HL-60 (cell line): ENCODE measurements at regions not wholly inside any gene's neighbourhood (a gene's known extent, or its start where the extent isn't known, plus 50 kb on each side); places are given as distances from the start of the nearest gene placed in this dataset.

Experiments
- POLR2AphosphoS5 ChIP-seq: IDR thresholded peaks from 2 replicates; pipeline ENCODE4 v1.6.1; 2012; ENCODE audit warnings: low read depth
- TF ChIP-seq, protein P1 (sequence below): IDR thresholded peaks from one replicate; pipeline ENCODE4 v1.5.1; 2011; ENCODE audit warnings: low read length, control low read depth, inconsistent platforms; ENCODE audit not compliant: insufficient read depth
- TF ChIP-seq, protein P2 (sequence below): IDR thresholded peaks from 2 replicates; pipeline ENCODE4 v1.6.1; 2012; ENCODE audit warnings: low read depth; ENCODE audit not compliant: insufficient replicate concordance

DNA sequence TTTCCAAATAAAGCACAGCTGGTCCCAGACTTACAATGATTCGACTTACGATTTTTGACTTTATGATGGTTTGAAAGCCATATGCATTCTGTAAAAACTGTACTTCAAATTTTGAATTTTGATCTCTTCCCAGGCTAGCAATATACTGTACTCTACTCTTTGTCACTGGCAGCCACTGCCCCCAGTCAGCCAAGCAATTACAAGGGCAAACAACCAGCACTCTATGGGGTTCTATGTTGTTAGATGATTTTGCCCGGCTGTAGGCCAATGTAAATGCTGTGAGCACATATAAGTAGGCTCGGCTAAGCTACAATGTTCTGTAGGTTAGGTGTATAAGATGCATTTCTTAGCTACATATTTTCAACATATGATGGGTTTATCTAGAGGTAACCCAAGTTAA is 217.3 kb downstream of the RAB38 start:
- TF ChIP-seq, protein P1, sequence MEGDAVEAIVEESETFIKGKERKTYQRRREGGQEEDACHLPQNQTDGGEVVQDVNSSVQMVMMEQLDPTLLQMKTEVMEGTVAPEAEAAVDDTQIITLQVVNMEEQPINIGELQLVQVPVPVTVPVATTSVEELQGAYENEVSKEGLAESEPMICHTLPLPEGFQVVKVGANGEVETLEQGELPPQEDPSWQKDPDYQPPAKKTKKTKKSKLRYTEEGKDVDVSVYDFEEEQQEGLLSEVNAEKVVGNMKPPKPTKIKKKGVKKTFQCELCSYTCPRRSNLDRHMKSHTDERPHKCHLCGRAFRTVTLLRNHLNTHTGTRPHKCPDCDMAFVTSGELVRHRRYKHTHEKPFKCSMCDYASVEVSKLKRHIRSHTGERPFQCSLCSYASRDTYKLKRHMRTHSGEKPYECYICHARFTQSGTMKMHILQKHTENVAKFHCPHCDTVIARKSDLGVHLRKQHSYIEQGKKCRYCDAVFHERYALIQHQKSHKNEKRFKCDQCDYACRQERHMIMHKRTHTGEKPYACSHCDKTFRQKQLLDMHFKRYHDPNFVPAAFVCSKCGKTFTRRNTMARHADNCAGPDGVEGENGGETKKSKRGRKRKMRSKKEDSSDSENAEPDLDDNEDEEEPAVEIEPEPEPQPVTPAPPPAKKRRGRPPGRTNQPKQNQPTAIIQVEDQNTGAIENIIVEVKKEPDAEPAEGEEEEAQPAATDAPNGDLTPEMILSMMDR: no peak
- TF ChIP-seq, protein P2, sequence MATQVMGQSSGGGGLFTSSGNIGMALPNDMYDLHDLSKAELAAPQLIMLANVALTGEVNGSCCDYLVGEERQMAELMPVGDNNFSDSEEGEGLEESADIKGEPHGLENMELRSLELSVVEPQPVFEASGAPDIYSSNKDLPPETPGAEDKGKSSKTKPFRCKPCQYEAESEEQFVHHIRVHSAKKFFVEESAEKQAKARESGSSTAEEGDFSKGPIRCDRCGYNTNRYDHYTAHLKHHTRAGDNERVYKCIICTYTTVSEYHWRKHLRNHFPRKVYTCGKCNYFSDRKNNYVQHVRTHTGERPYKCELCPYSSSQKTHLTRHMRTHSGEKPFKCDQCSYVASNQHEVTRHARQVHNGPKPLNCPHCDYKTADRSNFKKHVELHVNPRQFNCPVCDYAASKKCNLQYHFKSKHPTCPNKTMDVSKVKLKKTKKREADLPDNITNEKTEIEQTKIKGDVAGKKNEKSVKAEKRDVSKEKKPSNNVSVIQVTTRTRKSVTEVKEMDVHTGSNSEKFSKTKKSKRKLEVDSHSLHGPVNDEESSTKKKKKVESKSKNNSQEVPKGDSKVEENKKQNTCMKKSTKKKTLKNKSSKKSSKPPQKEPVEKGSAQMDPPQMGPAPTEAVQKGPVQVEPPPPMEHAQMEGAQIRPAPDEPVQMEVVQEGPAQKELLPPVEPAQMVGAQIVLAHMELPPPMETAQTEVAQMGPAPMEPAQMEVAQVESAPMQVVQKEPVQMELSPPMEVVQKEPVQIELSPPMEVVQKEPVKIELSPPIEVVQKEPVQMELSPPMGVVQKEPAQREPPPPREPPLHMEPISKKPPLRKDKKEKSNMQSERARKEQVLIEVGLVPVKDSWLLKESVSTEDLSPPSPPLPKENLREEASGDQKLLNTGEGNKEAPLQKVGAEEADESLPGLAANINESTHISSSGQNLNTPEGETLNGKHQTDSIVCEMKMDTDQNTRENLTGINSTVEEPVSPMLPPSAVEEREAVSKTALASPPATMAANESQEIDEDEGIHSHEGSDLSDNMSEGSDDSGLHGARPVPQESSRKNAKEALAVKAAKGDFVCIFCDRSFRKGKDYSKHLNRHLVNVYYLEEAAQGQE: no peak
- no peak for TF ChIP-seq POLR2AphosphoS5
